Esophagus mucosa (tissue), 1 donor: ENCODE measurements at regions not wholly inside any gene's neighbourhood (a gene's known extent, or its start where the extent isn't known, plus 50 kb on each side); places are given as distances from the start of the nearest gene placed in this dataset.

ENCODE experiments used
- ATAC-seq: fragments of 200-7000 bp; cut with Tn5 transposase; one replicate; pipeline ENCODE4 v1.9.1; 2020
- donor health status: DM: yes; HTN: yes; CAD: no.

- ATAC-seq, result no peak
Measured at GRCh38 chr21:15390049-15390448, 325.2 kb upstream of the NRIP1 start.

GRCh38 chr21:15397258-15397657 lies 332.5 kb upstream of the NRIP1 start:
- ATAC-seq, result no peak

GRCh38 chr21:15400905-15401304 lies 328.9 kb upstream of the USP25 start:
- no peak for ATAC-seq

- no peak for ATAC-seq
Measured at GRCh38 chr21:15401331-15401730, 328.5 kb upstream of the USP25 start.

- no peak for ATAC-seq
Measured at GRCh38 chr21:15405214-15405613, 324.6 kb upstream of the USP25 start.

GRCh38 chr21:15406791-15407190 lies 323.0 kb upstream of the USP25 start:
- ATAC-seq, result peak; percentile 48

- no peak for ATAC-seq
Measured at GRCh38 chr21:15407585-15407984, 322.2 kb upstream of the USP25 start.

- no peak for ATAC-seq
Measured at GRCh38 chr21:15408089-15408488, 321.7 kb upstream of the USP25 start.

GRCh38 chr21:15409031-15409430 lies 320.8 kb upstream of the USP25 start:
- ATAC-seq, result no peak

- ATAC-seq, result no peak
Measured at GRCh38 chr21:15410853-15411252, 318.9 kb upstream of the USP25 start.

GRCh38 chr21:15414057-15414456 lies 315.7 kb upstream of the USP25 start:
- no peak for ATAC-seq

GRCh38 chr21:15415541-15416261 lies 314.1 kb upstream of the USP25 start:
- no peak for ATAC-seq

GRCh38 chr21:15421441-15421881 lies 308.3 kb upstream of the USP25 start:
- ATAC-seq, result peak; percentile 57

- ATAC-seq, result peak; percentile 88
Measured at GRCh38 chr21:15421947-15422346, 307.8 kb upstream of the USP25 start.

GRCh38 chr21:15422783-15423182 lies 307.0 kb upstream of the USP25 start:
- peak; percentile 49 for ATAC-seq

GRCh38 chr21:15423676-15424445 lies 305.9 kb upstream of the USP25 start:
- no peak for ATAC-seq

GRCh38 chr21:15425049-15425448 lies 304.7 kb upstream of the USP25 start:
- no peak for ATAC-seq

GRCh38 chr21:15430023-15430422 lies 299.8 kb upstream of the USP25 start:
- no peak for ATAC-seq

GRCh38 chr21:15430577-15430976 lies 299.2 kb upstream of the USP25 start:
- ATAC-seq, result no peak

- no peak for ATAC-seq
Measured at GRCh38 chr21:15431053-15431452, 298.7 kb upstream of the USP25 start.

- ATAC-seq, result no peak
Measured at GRCh38 chr21:15433091-15433490, 296.7 kb upstream of the USP25 start.

- no peak for ATAC-seq
Measured at GRCh38 chr21:15434163-15434905, 295.4 kb upstream of the USP25 start.

GRCh38 chr21:15436031-15436430 lies 293.8 kb upstream of the USP25 start:
- ATAC-seq, result no peak
